NCI-H1694 (cell line): ENCODE measurements at regions not wholly inside any gene's neighbourhood (a gene's known extent, or its start where the extent isn't known, plus 50 kb on each side); places are given as distances from the start of the nearest gene placed in this dataset.

Source experiments
- DNase-seq: peaks from one replicate; lab custom pipeline; 2025; lab: John Stamatoyannopoulos, UW

DNA sequence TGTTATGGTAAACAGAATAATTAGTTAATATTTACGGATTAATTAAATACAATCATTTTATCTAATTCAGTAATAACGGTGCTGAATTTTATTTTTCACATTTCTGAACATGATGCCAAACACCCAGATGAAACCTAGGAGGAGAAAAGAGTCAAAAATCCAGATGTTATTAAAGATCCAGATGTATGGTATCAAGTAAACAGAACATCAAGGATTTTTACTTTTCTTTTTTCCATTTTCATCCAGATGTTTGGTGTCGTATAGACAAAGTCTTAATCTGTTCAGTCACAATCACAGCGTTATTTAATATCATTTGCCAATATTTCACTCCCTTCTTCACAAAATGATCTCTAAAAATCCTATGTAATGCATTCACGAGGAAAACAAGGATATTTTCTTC, 64.0 kb upstream of the NR2F2 start:
- no peak for DNase-seq

DNA sequence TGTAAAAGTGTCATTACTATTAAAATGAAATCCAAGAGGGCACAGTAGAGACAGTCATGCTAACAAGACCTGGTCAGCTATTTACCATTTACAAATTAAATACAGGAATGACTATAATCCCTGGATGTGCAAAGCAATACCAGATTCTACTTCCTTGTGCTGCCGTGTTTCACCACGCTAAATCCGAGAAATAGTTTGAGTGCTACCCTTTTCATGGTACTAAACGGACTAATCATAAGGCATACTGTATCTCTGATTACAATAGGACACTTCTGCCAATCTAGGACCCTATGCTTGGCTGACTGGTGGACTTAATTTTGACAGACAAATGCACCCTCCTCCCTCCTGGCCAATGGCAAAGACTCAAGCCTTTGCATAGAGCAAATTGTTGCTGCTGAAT, 63.0 kb upstream of the NR2F2 start:
- no peak for DNase-seq

DNA sequence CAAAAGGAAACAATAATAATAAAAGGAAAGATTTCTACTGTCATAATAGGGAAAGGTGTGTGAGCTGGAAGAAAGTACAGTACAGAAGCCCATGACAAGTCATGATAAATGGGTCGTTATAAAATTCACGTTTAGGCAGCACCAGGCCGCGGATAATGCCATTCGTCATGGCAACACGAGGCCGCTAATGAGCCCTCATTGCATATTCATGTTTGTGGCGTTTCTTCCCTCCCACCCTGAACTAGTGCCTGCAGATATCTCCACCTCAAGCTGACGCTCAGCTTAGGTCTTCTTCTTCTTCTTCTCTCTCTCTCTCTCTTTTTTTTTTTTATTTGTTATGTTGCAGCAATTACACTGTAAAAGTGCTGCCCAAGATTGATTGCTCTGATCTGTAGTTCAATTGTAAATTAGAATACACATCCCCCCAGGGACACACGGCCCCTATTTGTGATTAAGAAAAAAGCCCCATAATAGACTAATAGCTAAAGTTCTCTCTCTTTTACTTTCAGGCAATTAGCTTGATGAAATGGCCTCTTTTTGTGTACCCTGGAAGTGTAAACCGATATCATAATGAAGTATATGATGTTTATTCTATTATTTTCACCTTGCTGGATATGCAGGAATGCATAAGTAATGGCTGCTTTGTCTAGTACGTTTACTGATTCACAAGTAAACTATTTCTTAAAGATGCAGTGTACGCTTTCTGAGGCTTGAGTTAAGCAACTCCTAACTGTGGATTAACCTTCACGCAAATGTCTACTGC, 61.9 kb upstream of the NR2F2 start:
- no peak for DNase-seq

DNA sequence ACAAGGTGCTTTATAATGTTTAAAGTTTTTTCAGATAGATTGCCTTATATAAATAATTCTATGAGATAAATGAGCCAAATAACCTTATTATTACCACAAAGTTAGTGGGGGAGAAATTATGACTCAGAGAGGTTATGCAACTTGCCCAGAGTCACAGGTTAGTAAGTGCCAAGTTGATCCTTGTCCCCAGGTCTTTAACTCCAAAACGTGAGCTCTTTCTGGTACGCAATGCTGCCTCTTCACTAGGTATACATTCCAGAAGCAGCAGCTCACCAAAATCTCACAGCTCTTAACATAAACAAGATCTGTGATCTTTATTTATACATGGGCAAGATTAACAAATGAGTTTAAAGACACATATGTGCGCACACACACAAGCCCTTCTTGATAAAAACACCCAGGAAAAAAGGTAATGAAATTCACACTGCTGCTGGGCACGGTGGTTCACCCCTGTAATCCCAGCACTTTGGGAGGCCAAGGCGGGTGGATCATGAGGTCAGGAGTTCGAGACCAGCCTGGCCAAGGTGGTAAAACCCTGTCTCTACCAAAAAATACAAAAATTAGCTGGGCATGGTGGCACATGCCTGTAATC, 59.8 kb upstream of the NR2F2 start:
- DNase-seq = no peak

DNA sequence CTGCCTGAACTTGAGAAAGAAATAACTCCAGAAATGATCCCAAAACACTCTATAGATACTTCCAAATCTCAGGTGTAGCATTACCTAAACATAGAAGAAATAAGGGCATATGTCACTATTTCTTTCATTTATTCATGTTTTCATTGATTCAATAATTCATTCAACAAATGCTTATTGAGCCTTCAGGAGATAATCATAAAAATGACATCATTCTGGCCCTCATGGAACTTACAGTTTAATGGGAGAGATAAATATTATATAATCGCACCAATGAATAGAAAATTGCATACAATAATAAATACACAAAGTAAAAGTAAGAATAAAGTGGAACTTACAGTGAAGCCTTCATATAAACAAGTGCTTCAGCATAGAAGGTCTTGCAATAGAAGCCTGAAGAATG, 58.1 kb upstream of the NR2F2 start:
- DNase-seq = no peak

DNA sequence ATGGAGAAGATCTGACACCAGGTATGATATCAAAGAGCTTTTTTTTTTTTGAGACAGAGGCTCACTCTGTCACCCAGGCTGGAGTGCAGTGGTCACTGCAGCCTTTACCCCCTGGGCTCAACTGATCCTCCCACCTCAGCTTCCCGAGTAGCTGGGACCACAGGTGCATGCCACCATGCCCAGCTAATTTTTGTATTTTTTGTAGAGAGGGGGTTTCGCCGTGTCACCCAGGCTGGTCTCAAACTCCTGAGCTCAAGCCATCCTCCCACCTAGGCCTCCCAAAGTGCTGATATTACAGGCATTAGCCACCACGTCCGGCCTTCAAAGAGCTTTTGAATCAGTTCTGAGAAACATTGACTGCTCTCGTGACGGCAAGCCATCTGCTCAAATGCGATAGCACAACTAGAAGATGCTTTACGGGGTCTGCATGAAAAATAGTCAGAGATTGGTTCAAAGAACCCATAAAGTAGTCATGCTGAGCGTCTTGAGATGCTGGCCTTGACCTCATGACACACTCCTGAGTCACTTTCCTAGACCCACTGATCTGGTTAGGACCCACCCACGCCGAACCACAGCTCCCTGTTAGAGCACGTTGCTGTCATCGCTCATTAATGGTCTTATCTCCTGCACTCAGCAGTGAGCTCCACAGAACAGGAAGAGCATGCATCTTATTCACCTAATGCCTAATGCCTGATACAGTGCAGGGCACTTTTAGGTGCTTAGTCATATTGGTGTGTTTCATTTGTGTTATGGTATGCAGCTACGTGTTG, 57.0 kb upstream of the NR2F2 start:
- DNase-seq = no peak

DNA sequence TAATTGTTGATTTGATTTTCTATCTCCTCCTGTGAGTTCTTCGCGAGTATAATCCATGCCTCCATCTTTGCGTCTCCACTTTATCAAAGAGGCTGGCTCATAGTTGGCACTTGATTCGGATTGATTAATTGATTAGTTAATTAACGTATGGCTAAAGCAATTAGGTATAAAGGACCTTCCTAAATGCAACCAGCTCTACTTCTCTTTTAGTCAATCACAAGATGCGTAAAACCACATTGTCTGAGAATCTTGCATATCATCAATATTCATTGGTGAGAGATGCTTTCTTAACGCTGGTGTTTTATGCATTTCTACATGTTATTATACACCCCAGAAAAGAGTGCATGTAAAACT, 56.4 kb upstream of the NR2F2 start:
- DNase-seq = no peak

DNA sequence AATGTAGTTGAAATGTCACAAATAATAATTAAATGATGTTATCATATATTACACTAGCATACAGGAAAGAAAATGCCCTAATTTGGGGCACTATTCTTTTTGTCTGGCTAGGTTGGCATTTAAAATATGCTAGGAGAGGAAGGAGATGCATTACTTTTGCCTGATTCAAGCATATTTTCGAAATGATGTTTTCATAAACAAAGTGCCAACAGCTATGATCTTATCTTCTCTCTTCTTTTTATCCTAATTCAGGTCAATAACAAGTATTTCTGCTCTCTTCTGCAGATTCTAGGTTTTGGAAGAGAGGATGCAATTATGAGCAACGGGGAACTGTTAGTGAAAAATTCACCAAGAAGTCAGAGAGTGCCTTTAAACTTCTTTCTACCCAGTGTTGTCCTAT, 55.8 kb upstream of the NR2F2 start:
- DNase-seq = no peak

DNA sequence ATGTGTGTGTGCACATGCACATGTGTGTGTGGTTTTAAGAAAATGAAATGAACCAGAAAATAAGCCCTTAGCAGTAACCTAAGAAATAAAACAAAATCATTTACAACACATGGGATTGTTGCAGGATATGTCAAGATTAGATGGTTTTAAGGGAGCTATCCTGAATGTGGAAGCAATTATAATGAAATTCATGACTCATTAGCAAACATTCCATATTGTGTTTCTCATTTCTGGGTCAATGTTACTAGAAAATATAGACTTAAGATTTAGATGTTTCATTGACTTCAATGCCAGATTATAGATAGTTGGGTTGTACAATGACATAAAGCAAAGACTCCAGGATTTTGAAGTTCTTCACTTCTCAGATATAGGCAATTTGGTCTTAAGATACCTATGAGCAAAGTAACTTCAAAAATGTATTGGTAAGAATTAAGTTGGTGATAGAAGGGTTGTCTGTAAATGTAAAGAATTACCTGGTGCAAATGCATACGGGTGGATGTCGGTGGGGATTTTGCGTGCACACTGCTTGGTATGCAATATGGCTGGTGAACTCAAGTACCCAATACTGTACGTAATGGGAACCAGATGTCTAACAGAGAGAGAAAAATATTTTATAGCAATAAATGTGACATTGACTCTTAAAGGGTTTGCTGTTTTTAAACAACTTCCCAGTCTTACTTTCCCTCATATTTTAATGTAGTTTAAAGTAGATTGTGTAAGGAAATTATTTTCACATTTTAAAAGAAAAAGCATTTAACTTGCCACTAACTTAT, 53.9 kb upstream of the NR2F2 start:
- no peak for DNase-seq
